SK-N-SH treated with all-trans-retinoic acid at 6 μM for 48 hours (cell line): ENCODE measurements at regions not wholly inside any gene's neighbourhood (a gene's known extent, or its start where the extent isn't known, plus 50 kb on each side); places are given as distances from the start of the nearest gene placed in this dataset.
A peak's percentile ranks its signal among the peaks of the same experiment; 100 is the strongest.

Source experiments
- ATAC-seq: fragments of 200-7000 bp; cut with Tn5 transposase; 3 replicates; pipeline ENCODE4 v1.9.1; 2020; ENCODE audit warnings: mild to moderate bottlenecking, moderate library complexity
- BACH2 ChIP-seq: fragments of 250-450 bp; sonication (Bioruptor Pico); IDR thresholded peaks from 2 replicates; pipeline ENCODE4 v1.9.0; 2021; ENCODE audit warnings: mild to moderate bottlenecking, borderline replicate concordance
- GLIS3 ChIP-seq: fragments of 250-450 bp; sonication (Bioruptor Pico); IDR thresholded peaks from 2 replicates; pipeline ENCODE4 v1.5.0; 2020; ENCODE audit warnings: mild to moderate bottlenecking, moderate library complexity
- PATZ1 ChIP-seq: fragments of 250-450 bp; sonication (Bioruptor Pico); IDR thresholded peaks from 2 replicates; pipeline ENCODE4 v1.8.0; 2020; ENCODE audit warnings: mild to moderate bottlenecking, moderate library complexity, borderline replicate concordance
- TCF4 ChIP-seq: fragments of 250-450 bp; sonication (Bioruptor Pico); IDR thresholded peaks from 2 replicates; pipeline ENCODE4 v1.8.0; 2021; ENCODE audit warnings: mild to moderate bottlenecking, moderate library complexity, borderline replicate concordance
- ZFP3 ChIP-seq: fragments of 250-450 bp; sonication (Bioruptor Pico); IDR thresholded peaks from 2 replicates; pipeline ENCODE4 v1.5.0; 2020; ENCODE audit warnings: mild to moderate bottlenecking, moderate library complexity
- ZNF565 ChIP-seq: fragments of 450-650 bp; formaldehyde crosslinking; conservative IDR thresholded peaks from 2 replicates; pipeline ENCODE4 v1.5.0; 2020; ENCODE audit warnings: low read depth, mild to moderate bottlenecking, moderate library complexity

- no peak for TF ChIP-seq PATZ1 (CRISPR knock-in tag)
- no peak for TF ChIP-seq ZFP3 (CRISPR knock-in tag)
- TF ChIP-seq ZNF565 (CRISPR knock-in tag): no peak
- no peak for TF ChIP-seq BACH2
- ATAC-seq: peak; percentile 48; the same call in 1 of the 3 replicates
Observed at GRCh38 chr19:29467824-29468401, 57.9 kb upstream of the VSTM2B start.

GRCh38 chr19:29475469-29475868, 50.3 kb upstream of the VSTM2B start:
- TF ChIP-seq GLIS3 (CRISPR knock-in tag) (no peak), TCF4 (no peak)
- no peak for ATAC-seq
